CD14-positive monocyte (primary cell): ENCODE measurements at regions not wholly inside any gene's neighbourhood (a gene's known extent, or its start where the extent isn't known, plus 50 kb on each side); places are given as distances from the start of the nearest gene placed in this dataset.

Source experiments
- DNase-seq, 3 donors: peaks; one replicate each; pipeline ENCODE4 v3.0.0-alpha.2; 2011 to 2022
- H2AFZ ChIP-seq: 2 replicates; pipeline ENCODE4 v1.6.0; 2012; ENCODE audit warnings: mild to moderate bottlenecking, low read depth, low read length, inconsistent platforms; ENCODE audit not compliant: insufficient read depth, poor library complexity, severe bottlenecking
- H3K27ac ChIP-seq, 2 donors: 1 replicate in 1 of 2; 2 replicates in 1 of 2; pipeline ENCODE4 v1.5.1; 2012 to 2013; ENCODE audit warnings: low read length in 2 of 2, control low read depth in 1 of 2, inconsistent platforms in 1 of 2, low read depth in 1 of 2, mild to moderate bottlenecking in 1 of 2
- H3K27me3 ChIP-seq, 2 donors: one replicate each; pipeline versions ENCODE4 v1.6.0 to v1.6.1; 2011 to 2013; ENCODE audit warnings: low read length in 2 of 2; ENCODE audit not compliant: control insufficient read depth in 2 of 2, insufficient read depth in 2 of 2
- H3K36me3 ChIP-seq, 2 donors: replicated peaks in 1 of 2; 1 replicate in 1 of 2; 2 replicates in 1 of 2; pipeline versions ENCODE4 v1.5.1 to v1.6.1; 2012 to 2013; ENCODE audit warnings: low read length in 2 of 2, control low read depth in 1 of 2, inconsistent platforms in 1 of 2, mild to moderate bottlenecking in 1 of 2; ENCODE audit not compliant: insufficient read depth in 2 of 2, control insufficient read depth in 1 of 2
- H3K4me1 ChIP-seq, 2 donors: 1 replicate in 1 of 2; 2 replicates in 1 of 2; pipeline versions ENCODE4 v1.5.1 to v1.6.1; 2012 to 2013; ENCODE audit warnings: low read length in 2 of 2, control low read depth in 1 of 2, inconsistent platforms in 1 of 2, mild to moderate bottlenecking in 1 of 2, moderate library complexity in 1 of 2; ENCODE audit not compliant: insufficient read depth in 2 of 2, control insufficient read depth in 1 of 2
- H3K4me2 ChIP-seq: replicated peaks from 2 replicates; pipeline ENCODE3; 2012; ENCODE audit warnings: low read length, moderate library complexity, mild to moderate bottlenecking; ENCODE audit not compliant: poor library complexity, severe bottlenecking; ENCODE audit errors: extremely low read depth
- H3K4me3 ChIP-seq, 3 experiments: fragments of 200-600 bp in 1 of 3; sonication (generic) in 1 of 3; replicated peaks in 1 of 3; 1 replicate in 2 of 3; 2 replicates in 1 of 3; pipeline ENCODE4 v1.5.1; 2011 to 2013; ENCODE audit warnings: low read length in 3 of 3, mild to moderate bottlenecking in 3 of 3, control low read depth in 2 of 3, low read depth in 2 of 3, inconsistent platforms in 1 of 3, moderate library complexity in 1 of 3
- H3K79me2 ChIP-seq: 2 replicates; pipeline ENCODE4 v1.6.0; 2012; ENCODE audit warnings: mild to moderate bottlenecking, control low read depth, inconsistent platforms, low read length, moderate library complexity; ENCODE audit not compliant: insufficient read depth
- H3K9ac ChIP-seq: 2 replicates; pipeline ENCODE4 v1.6.0; 2017; ENCODE audit warnings: low read length, mild to moderate bottlenecking; ENCODE audit not compliant: insufficient read depth, poor library complexity, severe bottlenecking
- H3K9me3 ChIP-seq, 2 donors: replicated peaks in 1 of 2; 1 replicate in 1 of 2; 2 replicates in 1 of 2; pipeline versions ENCODE4 v1.5.1 to v1.6.1; 2012 to 2013; ENCODE audit warnings: low read length in 2 of 2, control low read depth in 1 of 2; ENCODE audit not compliant: control insufficient read depth in 1 of 2, insufficient read depth in 1 of 2
- H4K20me1 ChIP-seq: 2 replicates; pipeline ENCODE4 v1.6.0; 2012; ENCODE audit warnings: mild to moderate bottlenecking, low read length, control low read depth, moderate library complexity; ENCODE audit not compliant: insufficient read depth
- H3K27ac Mint-ChIP-seq, 7 donors: one replicate each; pipeline ENCODE4 v1.8.0; 2020; ENCODE audit warnings: mild to moderate bottlenecking in 7 of 7, mixed read lengths in 7 of 7, moderate library complexity in 6 of 7, inconsistent platforms in 2 of 7
- H3K27me3 Mint-ChIP-seq, 3 donors: one replicate each; pipeline ENCODE4 v1.8.0; 2021 to 2022; ENCODE audit warnings: low read depth in 3 of 3, mild to moderate bottlenecking in 3 of 3, mixed read lengths in 3 of 3, moderate library complexity in 3 of 3, inconsistent platforms in 1 of 3
- H3K36me3 Mint-ChIP-seq, 2 donors: one replicate each; pipeline ENCODE4 v1.8.0; 2020; ENCODE audit warnings: mixed read lengths in 2 of 2, inconsistent platforms in 1 of 2, mild to moderate bottlenecking in 1 of 2
- H3K4me1 Mint-ChIP-seq: one replicate; pipeline ENCODE4 v1.8.0; 2020; ENCODE audit warnings: mild to moderate bottlenecking, mixed read lengths
- H3K4me3 Mint-ChIP-seq, 2 donors: one replicate each; pipeline ENCODE4 v1.8.0; 2020; ENCODE audit warnings: mild to moderate bottlenecking in 2 of 2, mixed read lengths in 2 of 2, moderate library complexity in 1 of 2
- H3K9me3 Mint-ChIP-seq, 7 donors: one replicate each; pipeline ENCODE4 v1.8.0; 2020 to 2022; ENCODE audit warnings: mixed read lengths in 7 of 7, mild to moderate bottlenecking in 6 of 7, moderate library complexity in 6 of 7, inconsistent platforms in 2 of 7
- CTCF ChIP-seq: fragments of 200-600 bp; IDR thresholded peaks from one replicate; pipeline ENCODE4 v1.8.0; 2022; ENCODE audit warnings: antibody characterized with exemption, mild to moderate bottlenecking
- WGBS: methylation state at CpG from one replicate; pipeline ENCODE4 v1.1.5; 2013; ENCODE audit warnings: missing lambda C conversion rate; ENCODE audit not compliant: insufficient coverage; 5-methylcytosine and 5-hydroxymethylcytosine counted together
- intact Hi-C, 2 donors: fragments of 100-400 bp; cut with micrococcal nuclease; formaldehyde crosslinking; loops; one replicate each; pipeline versions ENCODE4 v1.15.0 to v1.15.1; 2023

- Histone ChIP-seq H3K4me1 (no peaks in the 10 kb centered on the region), H3K4me3 (no peak overlapping the region), H3K27me3 (no peaks in the 10 kb centered on the region), H3K9me3 (no peaks in the 10 kb centered on the region), H2AFZ (no peak overlapping the region), H3K27ac (no peak overlapping the region), H3K9ac (no peak overlapping the region), H4K20me1 (no peaks in the 10 kb centered on the region), H3K79me2 (no peaks in the 10 kb centered on the region), H3K36me3 (no peaks in the 10 kb centered on the region), H3K4me2 (no peak overlapping the region)
- H3K4me1 Mint-ChIP-seq, result no peaks in the 10 kb centered on the region
- no peak overlapping the region for H3K4me3 Mint-ChIP-seq
- no peak for DNase-seq
- no peak overlapping the region for H3K27ac Mint-ChIP-seq
- no peak for TF ChIP-seq CTCF
- H3K27me3 Mint-ChIP-seq, result no peaks in the 10 kb centered on the region
- intact Hi-C loops, result no loop called here
- WGBS, result 70% methylated on average over 2 of the region's 6 CpGs
- H3K36me3 Mint-ChIP-seq, result no peaks in the 10 kb centered on the region
- peaks cover 0 to 2% (median 0%) of the 10 kb centered on the region in 7 donors for H3K9me3 Mint-ChIP-seq
Observed at GRCh38 chr5:8568858-8569257, 699.9 kb downstream of the MTRR start.

- no peak for DNase-seq
- H3K9me3 Mint-ChIP-seq, result peaks cover 0 to 3% (median 1%) of the 10 kb centered on the region in 7 donors
- Histone ChIP-seq H4K20me1 (no peaks in the 10 kb centered on the region), H3K4me3 (no peak overlapping the region), H2AFZ (no peak overlapping the region), H3K27me3 (no peaks in the 10 kb centered on the region), H3K27ac (no peak overlapping the region), H3K9ac (no peak overlapping the region), H3K4me2 (no peak overlapping the region), H3K4me1 (no peaks in the 10 kb centered on the region), H3K36me3 (no peaks in the 10 kb centered on the region), H3K9me3 (no peaks in the 10 kb centered on the region), H3K79me2 (no peaks in the 10 kb centered on the region)
- no peak for TF ChIP-seq CTCF
- H3K4me3 Mint-ChIP-seq, result no peak overlapping the region
- intact Hi-C loops, result no loop called here
- no peaks in the 10 kb centered on the region for H3K36me3 Mint-ChIP-seq
- no peak overlapping the region for H3K27ac Mint-ChIP-seq
- H3K27me3 Mint-ChIP-seq, result peaks cover 0 to 1% (median 0%) of the 10 kb centered on the region in 3 donors
- WGBS, result no CpG with 5 or more reads among the region's 3 CpGs
- H3K4me1 Mint-ChIP-seq, result no peaks in the 10 kb centered on the region
Observed at GRCh38 chr5:8570528-8570927, 701.6 kb downstream of the MTRR start.
